Stomach (tissue), 4 donors: ENCODE measurements at regions not wholly inside any gene's neighbourhood (a gene's known extent, or its start where the extent isn't known, plus 50 kb on each side); places are given as distances from the start of the nearest gene placed in this dataset.

Experiments used
- CTCF ChIP-seq, 7 experiments: fragments of 450-650 bp in 4 of 7; fragments of 200-600 bp in 3 of 7; sonication (generic) in 3 of 7; IDR thresholded peaks; one replicate each; pipeline ENCODE4 v1.5.1; 2016 to 2019; ENCODE audit warnings: antibody characterized with exemption in 7 of 7, control low read depth in 2 of 7, mild to moderate bottlenecking in 1 of 7
- POLR2A ChIP-seq, 4 donors: fragments of 450-650 bp; IDR thresholded peaks; one replicate each; pipeline ENCODE4 v1.6.1; 2016; ENCODE audit warnings: antibody characterized with exemption in 4 of 4, control low read depth in 2 of 4, mild to moderate bottlenecking in 1 of 4, moderate library complexity in 1 of 4
- POLR2AphosphoS5 ChIP-seq, 3 donors: sonication (generic); formaldehyde crosslinking; IDR thresholded peaks; one replicate each; pipeline ENCODE4 v1.6.1; 2016; ENCODE audit warnings: antibody characterized with exemption in 3 of 3

DNA sequence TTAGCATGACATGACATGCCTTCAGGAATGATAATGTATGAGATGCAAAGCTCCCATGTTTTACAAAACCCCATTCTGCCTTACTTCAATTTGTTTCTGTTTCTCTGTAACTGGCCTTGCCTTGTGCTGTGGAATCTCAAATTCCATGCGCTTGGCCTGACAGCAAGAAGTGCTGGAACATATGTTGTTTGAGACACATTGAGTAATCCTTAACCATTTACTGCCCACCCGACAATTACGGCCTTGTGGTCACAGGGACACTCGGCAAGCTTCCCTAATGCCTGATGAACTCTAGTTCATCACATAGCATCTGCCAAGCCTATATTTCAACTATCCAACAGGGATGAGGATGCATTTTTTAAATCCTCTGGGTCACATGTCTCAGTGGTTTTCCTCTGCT lies 226.4 kb upstream of the CASK start:
- TF ChIP-seq CTCF (IDR thresholded peaks at IDR 0.05) (no peak), POLR2A (IDR thresholded peaks at IDR 0.05) (no peak), POLR2AphosphoS5 (IDR thresholded peaks at IDR 0.05) (no peak)
